Renal cortical epithelial cell (primary cell): ENCODE measurements at regions not wholly inside any gene's neighbourhood (a gene's known extent, or its start where the extent isn't known, plus 50 kb on each side); places are given as distances from the start of the nearest gene placed in this dataset.
A peak's percentile ranks its signal among the peaks of the same experiment; 100 is the strongest.
"Not testable (repeated sequence)": the region's sequence is repeated elsewhere in the genome, so short reads cannot be mapped to it uniquely, and the experiment has no call there.

Source experiments
- DNase-seq: peaks from one replicate; pipeline ENCODE4 v3.0.0-alpha.2; 2011; ENCODE audit warnings: low read depth

- DNase-seq = no peak
Observed at GRCh38 chr1:38787041-38787440, 72.5 kb downstream of the RRAGC start.

GRCh38 chr1:38786040-38786436, 73.5 kb downstream of the RRAGC start:
- DNase-seq = no peak

- DNase-seq = no peak
Observed at GRCh38 chr1:38785285-38786039, 74.1 kb downstream of the RRAGC start.

- DNase-seq = no peak
Observed at GRCh38 chr1:38784452-38785284, 74.9 kb downstream of the RRAGC start.

- peak; percentile 53 for DNase-seq
Observed at GRCh38 chr1:38783640-38784229, 75.8 kb downstream of the RRAGC start.

GRCh38 chr1:38781872-38782617, 77.5 kb downstream of the RRAGC start:
- no peak for DNase-seq

- no peak for DNase-seq
Observed at GRCh38 chr1:38780133-38780532, 79.4 kb downstream of the RRAGC start.

- DNase-seq = no peak
Observed at GRCh38 chr1:38779491-38779890, 80.1 kb downstream of the RRAGC start.

- DNase-seq = no peak
Observed at GRCh38 chr1:38778521-38778920, 81.1 kb downstream of the RRAGC start.

- no peak for DNase-seq
Observed at GRCh38 chr1:38778051-38778450, 81.5 kb downstream of the RRAGC start.

GRCh38 chr1:38777464-38777957, 82.1 kb downstream of the RRAGC start:
- DNase-seq = no peak

- no peak for DNase-seq
Observed at GRCh38 chr1:38776466-38777065, 83.0 kb downstream of the RRAGC start.

GRCh38 chr1:38775175-38775845, 84.3 kb downstream of the RRAGC start:
- DNase-seq = no peak

GRCh38 chr1:38773483-38773882, 86.1 kb downstream of the RRAGC start:
- no peak for DNase-seq

GRCh38 chr1:38772953-38773352, 86.6 kb downstream of the RRAGC start:
- no peak for DNase-seq

- no peak for DNase-seq
Observed at GRCh38 chr1:38772026-38772425, 87.5 kb downstream of the RRAGC start.

- DNase-seq = not testable (repeated sequence)
Observed at GRCh38 chr1:38770516-38771173, 88.9 kb downstream of the RRAGC start.

- DNase-seq = no peak
Observed at GRCh38 chr1:38766125-38766524, 93.4 kb downstream of the RRAGC start.

GRCh38 chr1:38763121-38763520, 96.5 kb downstream of the RRAGC start:
- DNase-seq = peak; percentile 39

GRCh38 chr1:38760562-38760961, 99.0 kb downstream of the RRAGC start:
- no peak for DNase-seq
